Spinal cord (tissue), 9 donors: ENCODE measurements at regions not wholly inside any gene's neighbourhood (a gene's known extent, or its start where the extent isn't known, plus 50 kb on each side); places are given as distances from the start of the nearest gene placed in this dataset.

ENCODE experiments used
- DNase-seq, 6 donors: peaks; one replicate each; pipeline versions ENCODE4 v3.0.0 to v3.0.0-alpha.2; 2013 to 2015; ENCODE audit warnings: low spot score in 6 of 6, low read depth in 4 of 6
- H3K27ac ChIP-seq: one replicate; pipeline ENCODE4 v1.5.1; 2013; ENCODE audit warnings: low read depth, low read length, control low read depth
- H3K27me3 ChIP-seq: one replicate; pipeline ENCODE4 v1.6.1; 2013; ENCODE audit warnings: low read length; ENCODE audit not compliant: control insufficient read depth, insufficient read depth
- H3K36me3 ChIP-seq: one replicate; pipeline ENCODE4 v1.6.1; 2013; ENCODE audit warnings: low read length; ENCODE audit not compliant: control insufficient read depth, insufficient read depth
- H3K4me1 ChIP-seq: one replicate; pipeline ENCODE4 v1.6.1; 2013; ENCODE audit warnings: low read length; ENCODE audit not compliant: control insufficient read depth, insufficient read depth
- H3K4me3 ChIP-seq: one replicate; pipeline ENCODE4 v1.5.1; 2013; ENCODE audit warnings: low read depth, low read length, control low read depth
- H3K9me3 ChIP-seq: one replicate; pipeline ENCODE4 v1.6.1; 2013; ENCODE audit warnings: low read length; ENCODE audit not compliant: control insufficient read depth, insufficient read depth
- WGBS: methylation state at CpG from one replicate; pipeline ENCODE4 v1.1.5; 2013; ENCODE audit warnings: missing lambda C conversion rate; ENCODE audit not compliant: insufficient coverage; 5-methylcytosine and 5-hydroxymethylcytosine counted together
- donor health status: healthy.

GRCh38 chr7:73971322-73971703, 56.7 kb upstream of the ELN start:
- Histone ChIP-seq H3K27ac (no peak overlapping the region), H3K4me1 (peaks cover 22% of the 10 kb centered on the region), H3K36me3 (no peaks in the 10 kb centered on the region), H3K4me3 (no peak overlapping the region), H3K27me3 (no peaks in the 10 kb centered on the region), H3K9me3 (no peaks in the 10 kb centered on the region)
- WGBS = 63% methylated on average over 4 of the region's 4 CpGs
- no peak for DNase-seq

GRCh38 chr7:73971704-73972341, 56.1 kb upstream of the ELN start:
- no peak overlapping the region for H3K4me3 ChIP-seq
- no peaks in the 10 kb centered on the region for H3K36me3 ChIP-seq
- DNase-seq = no peak
- no peak overlapping the region for H3K27ac ChIP-seq
- WGBS = 65% methylated on average over 11 of the region's 13 CpGs
- peaks cover 24% of the 10 kb centered on the region for H3K4me1 ChIP-seq
- H3K9me3 ChIP-seq = no peaks in the 10 kb centered on the region
- no peaks in the 10 kb centered on the region for H3K27me3 ChIP-seq

- Histone ChIP-seq H3K4me3 (no peak overlapping the region), H3K27ac (no peak overlapping the region), H3K4me1 (peaks cover 31% of the 10 kb centered on the region), H3K36me3 (no peaks in the 10 kb centered on the region), H3K27me3 (peaks cover 2% of the 10 kb centered on the region), H3K9me3 (no peaks in the 10 kb centered on the region)
- 86% methylated on average over 10 of the region's 12 CpGs for WGBS
- DNase-seq = no peak
Measured at GRCh38 chr7:73972614-73973013, 55.4 kb upstream of the ELN start.

- no peak overlapping the region for H3K4me3 ChIP-seq
- peak in 1 of 6 donors; percentile 31 for DNase-seq
- 64% methylated on average over 6 of the region's 6 CpGs for WGBS
- no peak overlapping the region for H3K27ac ChIP-seq
- no peaks in the 10 kb centered on the region for H3K9me3 ChIP-seq
- H3K36me3 ChIP-seq = no peaks in the 10 kb centered on the region
- peaks cover 2% of the 10 kb centered on the region for H3K27me3 ChIP-seq
- H3K4me1 ChIP-seq = peaks cover 34% of the 10 kb centered on the region
Measured at GRCh38 chr7:73973091-73973490, 54.9 kb upstream of the ELN start.

- Histone ChIP-seq H3K36me3 (no peaks in the 10 kb centered on the region), H3K9me3 (no peaks in the 10 kb centered on the region), H3K27me3 (peaks cover 2% of the 10 kb centered on the region), H3K27ac (no peak overlapping the region), H3K4me3 (no peak overlapping the region), H3K4me1 (peaks cover 44% of the 10 kb centered on the region)
- 91% methylated on average over 20 of the region's 23 CpGs for WGBS
- no peak for DNase-seq
Measured at GRCh38 chr7:73974101-73974947, 53.6 kb upstream of the ELN start.

GRCh38 chr7:73974948-73975926, 52.7 kb upstream of the ELN start:
- Histone ChIP-seq H3K9me3 (no peaks in the 10 kb centered on the region), H3K27me3 (peaks cover 2% of the 10 kb centered on the region), H3K36me3 (no peaks in the 10 kb centered on the region), H3K4me3 (no peak overlapping the region), H3K4me1 (peaks cover 44% of the 10 kb centered on the region), H3K27ac (no peak overlapping the region)
- WGBS = 51% methylated on average over 26 of the region's 30 CpGs
- peak in 1 of 6 donors; percentile 18 for DNase-seq

GRCh38 chr7:73976761-73977618, 51.0 kb upstream of the ELN start:
- WGBS = 61% methylated on average over 23 of the region's 24 CpGs
- H3K27ac ChIP-seq = no peak overlapping the region
- H3K27me3 ChIP-seq = peaks cover 2% of the 10 kb centered on the region
- DNase-seq = peak in 1 of 6 donors; percentile 68
- H3K4me3 ChIP-seq = no peak overlapping the region
- no peaks in the 10 kb centered on the region for H3K9me3 ChIP-seq
- H3K4me1 ChIP-seq = peaks cover 36% of the 10 kb centered on the region
- no peaks in the 10 kb centered on the region for H3K36me3 ChIP-seq

- 75% methylated on average over 21 of the region's 23 CpGs for WGBS
- no peak for DNase-seq
Measured at GRCh38 chr7:73977619-73978618, 50.1 kb upstream of the ELN start.

More at GRCh38 chr7:73977619-73978618, 50.1 kb upstream of the ELN start:
- Histone ChIP-seq H3K27ac (no peak overlapping the region), H3K27me3 (peaks cover 2% of the 10 kb centered on the region), H3K4me3 (no peak overlapping the region), H3K36me3 (no peaks in the 10 kb centered on the region), H3K4me1 (peaks cover 36% of the 10 kb centered on the region), H3K9me3 (no peaks in the 10 kb centered on the region)
